ENCODE measurements at regions not wholly inside any gene's neighbourhood (a gene's known extent, or its start where the extent isn't known, plus 50 kb on each side); places are given as distances from the start of the nearest gene placed in this dataset.
"Not testable (repeated sequence)": the region's sequence is repeated elsewhere in the genome, so short reads cannot be mapped to it uniquely, and the experiment has no call there.

DNA sequence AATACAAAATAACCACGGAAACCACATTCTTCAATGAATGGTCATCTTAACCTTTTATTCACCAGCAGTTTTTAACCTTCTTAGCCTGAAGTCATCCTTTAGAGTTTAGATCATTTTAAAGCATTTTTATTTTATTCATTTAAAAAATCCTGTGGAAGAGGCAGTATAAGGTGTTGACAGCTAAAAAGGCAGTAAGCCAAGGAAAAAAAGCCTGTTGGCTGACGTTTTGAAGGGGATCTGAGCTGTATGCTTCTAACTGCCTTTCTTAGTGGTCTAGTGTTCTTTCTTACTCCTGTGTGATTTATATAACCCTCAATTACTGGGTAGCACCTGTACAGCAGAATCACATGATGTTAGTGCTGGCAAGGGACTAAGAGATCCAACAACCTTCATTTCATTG lies 438.3 kb upstream of the SEL1L start:
- DNase-seq: no peak

- no peak for DNase-seq
Observed at GRCh38 chr14:81972601-81973000, 438.9 kb upstream of the SEL1L start.

GRCh38 chr14:81974543-81974942 lies 440.9 kb upstream of the SEL1L start:
- no peak for DNase-seq

DNA sequence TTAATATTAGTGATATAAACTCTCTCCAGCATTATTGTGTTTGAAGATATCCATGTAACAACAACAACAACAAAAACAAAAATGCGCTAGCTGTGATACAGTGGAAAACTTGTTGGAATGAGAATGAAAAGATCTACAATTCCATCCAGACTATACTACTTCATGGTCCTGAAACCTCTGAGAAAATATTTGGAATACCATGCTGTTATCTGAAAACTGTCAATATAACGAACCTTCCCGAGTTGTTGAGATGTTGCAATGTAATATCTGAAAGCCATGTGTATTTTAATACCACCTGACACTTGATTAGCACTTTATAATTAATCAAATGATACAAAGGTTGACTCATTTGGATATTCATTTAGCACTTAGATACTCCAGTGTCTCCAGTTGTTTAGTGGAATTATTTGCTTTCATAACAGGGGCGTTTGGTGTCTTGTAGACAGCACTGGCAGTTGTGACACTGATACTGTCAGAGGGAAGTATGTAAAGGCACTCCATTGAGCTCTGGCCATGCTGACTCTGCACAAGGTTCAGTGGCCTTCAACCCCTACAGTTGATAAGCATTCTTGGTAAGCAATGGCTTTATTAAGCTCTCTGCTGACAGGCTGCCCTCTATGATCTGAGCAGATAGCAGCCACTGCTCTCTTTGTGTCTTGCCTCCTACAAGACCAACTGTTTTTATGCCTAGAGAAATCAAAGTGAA lies 447.1 kb upstream of the SEL1L start:
- DNase-seq: no peak

- DNase-seq: no peak
Observed at GRCh38 chr14:81981307-81981675, 447.6 kb upstream of the SEL1L start.

- DNase-seq: no peak
Observed at GRCh38 chr14:81982046-81982445, 448.4 kb upstream of the SEL1L start.

DNA sequence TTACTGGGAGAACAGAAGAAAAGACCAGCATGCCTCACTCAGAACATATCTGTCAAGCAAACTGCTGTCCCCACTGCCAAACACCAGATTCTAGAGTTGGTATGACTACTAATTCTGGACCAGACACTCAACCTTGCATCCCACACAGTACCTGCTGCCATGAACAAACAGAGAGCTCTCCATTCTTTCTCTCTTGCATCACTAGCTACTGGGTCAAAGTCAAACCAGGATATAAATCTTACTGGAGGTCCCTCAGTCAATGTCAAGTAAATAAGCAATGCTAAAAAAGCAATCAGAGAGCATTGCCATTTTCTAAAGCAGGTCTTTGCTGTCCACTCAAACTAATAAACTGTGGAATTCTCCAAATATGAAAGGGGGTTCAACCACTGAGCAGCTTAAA lies 452.4 kb upstream of the SEL1L start:
- DNase-seq: no peak

GRCh38 chr14:81989211-81989610 lies 455.6 kb upstream of the SEL1L start:
- DNase-seq: no peak

DNA sequence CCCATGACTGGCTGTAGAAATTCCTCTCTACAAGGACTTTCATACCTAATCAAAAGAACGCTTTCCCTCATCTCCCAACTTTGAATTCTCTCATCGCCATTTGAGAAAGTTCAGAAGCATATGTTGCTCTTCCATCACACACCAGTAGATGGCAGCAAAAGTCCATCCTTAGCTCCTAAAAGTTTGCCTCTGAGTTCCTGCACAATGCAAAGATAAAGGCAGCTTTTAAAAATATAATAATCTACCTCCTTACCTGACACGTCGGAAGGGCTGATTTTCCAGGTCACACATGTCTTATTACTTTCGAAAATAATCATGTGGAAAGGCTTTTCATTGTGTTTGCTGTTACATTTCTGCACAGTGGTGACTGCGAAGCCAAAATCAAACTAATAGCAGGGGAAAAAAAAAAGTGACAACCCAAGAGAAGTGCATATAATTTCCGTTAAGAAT lies 456.7 kb upstream of the SEL1L start:
- no peak for DNase-seq

DNA sequence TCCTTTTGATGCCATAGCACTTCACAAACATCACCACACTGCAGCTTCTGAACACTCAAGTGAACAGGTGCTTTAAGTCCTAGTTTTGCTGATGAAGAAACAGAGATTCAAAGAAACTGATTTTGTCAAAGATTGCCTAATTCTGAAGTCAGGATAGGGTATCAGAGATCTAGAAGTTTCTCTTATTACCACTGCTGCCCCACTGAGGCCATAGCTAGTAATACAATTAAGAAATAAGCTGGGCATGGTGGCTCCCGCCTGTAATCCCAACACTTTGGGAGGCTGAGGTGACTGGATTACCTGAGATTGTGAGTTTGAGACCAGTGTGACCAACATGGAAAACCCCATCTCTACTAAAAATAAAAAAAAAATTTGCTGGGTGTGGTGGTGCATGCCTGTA lies 458.3 kb upstream of the SEL1L start:
- no peak for DNase-seq

- DNase-seq: no peak
Observed at GRCh38 chr14:81993432-81993831, 459.8 kb upstream of the SEL1L start.

DNA sequence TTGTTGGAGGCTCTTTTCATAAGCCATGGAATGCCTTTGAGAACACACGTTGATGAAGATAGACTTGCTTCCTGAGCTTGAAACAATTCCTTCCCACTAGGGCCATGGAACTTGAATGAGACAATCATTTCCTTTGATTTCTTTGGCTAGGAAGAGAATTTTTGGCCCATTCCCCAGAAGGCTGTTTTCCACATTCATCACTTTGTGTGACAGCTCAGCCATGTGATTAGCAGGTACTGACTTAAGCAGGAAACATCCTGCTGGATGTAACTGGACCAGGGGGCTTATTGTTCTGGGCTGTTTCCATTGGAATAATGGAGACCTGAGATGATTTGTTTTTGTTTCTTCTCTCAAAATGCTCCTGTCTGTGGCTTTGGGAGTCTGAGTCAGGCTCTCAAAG lies 469.8 kb upstream of the SEL1L start:
- no peak for DNase-seq

GRCh38 chr14:82009076-82009475 lies 475.4 kb upstream of the SEL1L start:
- no peak for DNase-seq

- no peak for DNase-seq
Observed at GRCh38 chr14:82009993-82010392, 476.3 kb upstream of the SEL1L start.

- no peak for DNase-seq
Observed at GRCh38 chr14:82011460-82011859, 477.8 kb upstream of the SEL1L start.

DNA sequence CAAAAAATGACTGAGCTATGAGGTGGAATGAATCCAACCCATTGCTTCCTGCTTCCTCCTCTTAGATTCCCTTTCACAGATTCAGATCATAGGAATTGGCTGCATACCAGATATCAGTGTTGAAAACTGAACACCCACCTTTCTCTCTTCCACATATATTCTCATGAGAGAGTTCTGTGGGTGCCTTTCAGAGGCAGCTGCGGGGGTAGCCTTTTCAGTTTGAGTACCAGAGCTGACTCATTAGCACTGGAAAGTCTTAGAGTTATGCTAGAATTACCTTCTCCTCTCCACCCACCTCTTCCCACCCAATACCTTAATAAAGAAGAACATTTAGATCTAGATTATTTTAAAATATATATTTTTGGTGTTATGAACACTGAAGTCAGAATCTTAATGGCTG lies 495.4 kb upstream of the SEL1L start:
- no peak for DNase-seq

DNA sequence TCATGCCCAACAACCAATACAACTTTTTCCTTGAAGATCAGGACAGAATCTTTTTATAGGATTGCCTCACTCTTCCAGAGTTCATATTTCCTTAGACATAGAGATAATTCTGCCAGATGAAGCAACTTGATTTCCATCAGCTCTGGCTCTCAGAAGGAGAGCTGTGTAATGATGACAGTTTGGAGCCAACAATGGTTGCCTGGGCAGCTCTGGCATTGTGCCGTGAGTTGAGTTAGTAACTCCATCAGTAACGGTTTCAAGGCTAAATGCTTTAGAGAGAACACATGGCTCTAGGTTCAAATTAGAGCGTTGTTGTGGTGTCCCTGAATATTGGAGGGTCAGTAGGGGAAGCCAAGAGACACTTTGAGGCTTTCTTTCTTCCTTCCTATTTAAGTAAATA lies 501.7 kb upstream of the SEL1L start:
- DNase-seq: no peak

- DNase-seq: not testable (repeated sequence)
Observed at GRCh38 chr14:82038066-82038465, 504.4 kb upstream of the SEL1L start.

- DNase-seq: no peak
Observed at GRCh38 chr14:82045339-82045738, 511.7 kb upstream of the SEL1L start.

DNA sequence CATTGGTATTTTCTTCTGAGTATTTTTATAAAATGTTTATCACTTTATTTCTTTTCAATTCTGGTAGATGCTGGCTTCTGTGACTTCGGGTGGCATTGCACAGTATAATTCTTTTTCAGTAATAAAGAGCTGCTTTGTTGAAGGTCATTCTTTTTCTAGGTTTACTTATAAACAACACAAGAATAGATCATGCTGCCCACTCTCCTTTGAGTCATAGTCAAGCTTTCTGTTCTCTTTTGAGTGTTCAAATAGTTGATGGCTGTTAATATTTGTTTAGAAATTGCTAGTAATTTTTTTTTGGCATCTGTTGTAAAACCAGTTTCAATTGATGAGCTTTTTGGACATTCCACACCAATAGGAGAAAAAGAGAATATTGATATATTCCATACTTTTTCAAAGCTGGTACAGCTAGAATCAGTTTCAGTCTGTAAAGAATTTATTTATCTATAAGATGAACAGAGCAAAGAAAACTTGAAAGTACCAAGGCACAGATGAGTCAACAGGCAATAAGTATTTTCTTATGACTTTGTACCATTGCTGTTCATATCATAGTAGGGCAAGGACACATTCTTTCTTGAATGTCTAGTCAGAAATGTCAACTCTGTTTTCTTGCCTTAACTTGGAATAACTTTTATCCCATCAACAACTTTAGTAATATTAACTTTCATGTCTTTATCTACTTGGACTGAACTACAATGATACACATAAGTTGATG lies 513.0 kb upstream of the SEL1L start:
- DNase-seq: no peak

GRCh38 chr14:82047777-82048470 lies 514.3 kb upstream of the SEL1L start:
- DNase-seq: no peak

GRCh38 chr14:82052778-82053177 lies 519.1 kb upstream of the SEL1L start:
- DNase-seq: no peak

DNA sequence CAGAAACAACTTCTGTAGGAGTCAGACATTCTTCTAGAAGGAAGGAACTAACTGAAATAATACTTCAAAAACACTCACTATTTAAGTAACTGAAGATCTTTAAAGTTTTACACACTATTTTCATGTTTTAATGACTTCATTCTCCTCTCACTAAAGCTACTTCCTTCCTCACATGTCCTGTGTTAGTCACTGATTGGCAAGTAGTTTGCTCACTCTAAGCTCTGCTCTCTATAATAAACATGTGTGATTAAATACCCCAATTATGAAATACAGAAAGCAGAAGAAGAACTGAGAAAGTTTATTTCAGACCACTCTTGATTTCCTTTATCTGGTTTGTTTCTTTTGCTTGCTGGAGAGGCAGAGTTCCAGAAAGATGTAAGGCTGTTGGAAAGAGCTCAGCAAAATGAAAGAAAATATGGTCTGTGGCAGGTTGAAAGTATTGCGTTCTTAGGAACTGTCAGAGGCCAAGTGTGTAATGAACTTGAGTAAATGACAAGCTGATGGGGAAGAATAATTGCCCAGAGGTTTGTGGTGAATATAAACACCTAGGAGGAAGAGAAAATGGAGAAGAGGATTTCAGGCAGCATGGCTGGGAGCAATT lies 522.0 kb upstream of the SEL1L start:
- no peak for DNase-seq

DNA sequence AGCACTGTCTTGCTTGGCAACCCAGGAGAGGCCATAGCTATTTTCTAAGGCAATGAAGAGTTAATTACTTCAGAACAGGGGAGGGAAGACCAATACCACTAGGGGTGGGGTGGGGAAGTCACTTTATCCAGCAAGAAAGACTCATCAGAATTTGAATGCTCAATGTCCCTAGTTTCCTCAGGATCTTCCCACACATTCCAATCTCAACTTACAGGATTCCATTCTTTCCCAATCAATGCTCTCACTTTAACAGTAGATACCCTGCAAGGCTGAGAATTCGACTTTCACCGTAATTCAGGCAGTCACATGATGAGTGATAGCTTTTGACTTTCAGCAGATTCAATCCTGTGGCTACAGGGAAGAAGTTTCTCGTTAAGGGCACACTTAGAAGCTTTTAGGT lies 526.6 kb upstream of the SEL1L start:
- no peak for DNase-seq
